HCT116 (cell line): ENCODE measurements at regions not wholly inside any gene's neighbourhood (a gene's known extent, or its start where the extent isn't known, plus 50 kb on each side); places are given as distances from the start of the nearest gene placed in this dataset.

ENCODE experiments used
- ATAC-seq: fragments of 200-7000 bp; cut with Tn5 transposase; 2 replicates; pipeline ENCODE4 v1.9.1; 2020; ENCODE audit warnings: mild to moderate bottlenecking, moderate library complexity
- BruUV-seq: library from RNA; stranded (reverse); fragments of 400-500 nt; replicated peaks from 2 replicates; lab custom pipeline; 2021; lab: Mats Ljungman, UMichigan
- CTCF ChIA-PET: fragments of 300-600 bp; sonication (Branson Sonifier 250); formaldehyde crosslinking; loops from one replicate; lab custom pipeline; 2021; ENCODE audit warnings: antibody characterized with exemption; lab: Charles Lee
- POLR2A ChIA-PET: fragments of 300-600, 350-600 bp; sonication (Branson Sonifier 250); formaldehyde crosslinking; loops from one replicate; lab custom pipeline; 2021; ENCODE audit warnings: antibody characterized with exemption; lab: Charles Lee
- RAD21 ChIA-PET, 2 experiments: fragments of 300-600 bp; sonication (Branson Sonifier 250); formaldehyde crosslinking; loops; one replicate each; lab custom pipeline; 2023; ENCODE audit warnings: low total read pairs in 2 of 2; ENCODE audit not compliant: uncharacterized antibody in 2 of 2, unreplicated experiment in 2 of 2, low non-redundant PET in 1 of 2; lab: Charles Lee
- DNase-seq: peaks from one replicate; pipeline ENCODE4 v3.0.0-alpha.2; 2010; ENCODE audit warnings: low read depth, low spot score
- H2AFZ ChIP-seq: fragments of 200-600 bp; shearing (Covaris generic), sonication (generic); 2 replicates; pipeline ENCODE4 v1.6.1; 2017; ENCODE audit warnings: low read depth, mixed run types, mixed read lengths, antibody characterized with exemption, low read length; ENCODE audit not compliant: poor library complexity, severe bottlenecking
- H3K27ac ChIP-seq: 2 replicates; pipeline ENCODE4 v1.5.1; 2012; ENCODE audit warnings: low read depth, low read length
- H3K27me3 ChIP-seq: fragments of 200-600 bp; sonication (generic); 2 replicates; pipeline ENCODE4 v1.6.1; 2016; ENCODE audit warnings: mixed run types, low read length, mixed read lengths; ENCODE audit not compliant: insufficient read depth
- H3K36me3 ChIP-seq, 2 experiments: fragments of 200-500 bp in 1 of 2; fragments of 200-600 bp in 1 of 2; sonication (Bioruptor generic) in 1 of 2; sonication (generic) in 1 of 2; 2 replicates each; pipeline versions ENCODE4 v1.5.1 to v1.6.1; 2014 to 2016; ENCODE audit warnings: low read length in 2 of 2, inconsistent platforms in 1 of 2, mixed read lengths in 1 of 2, mixed run types in 1 of 2; ENCODE audit not compliant: insufficient read depth in 2 of 2, control insufficient read depth in 1 of 2
- H3K4me1 ChIP-seq, 2 experiments: fragments of 200-600 bp in 1 of 2; sonication (generic) in 1 of 2; 2 replicates each; pipeline versions ENCODE4 v1.5.1 to v1.6.1; 2012 to 2017; ENCODE audit warnings: low read length in 2 of 2, inconsistent platforms in 1 of 2, mild to moderate bottlenecking in 1 of 2, mixed read lengths in 1 of 2, mixed run types in 1 of 2, moderate library complexity in 1 of 2; ENCODE audit not compliant: insufficient read depth in 2 of 2, control insufficient read depth in 1 of 2
- H3K4me2 ChIP-seq: fragments of 200-600 bp; sonication (generic); 2 replicates; pipeline ENCODE4 v1.6.1; 2017; ENCODE audit warnings: mixed run types, low read length, mixed read lengths
- H3K4me3 ChIP-seq, 2 experiments: fragments of 200-600 bp in 1 of 2; sonication (generic) in 1 of 2; replicated peaks in 1 of 2; 2 replicates each; pipeline ENCODE4 v1.5.1; 2011 to 2016; ENCODE audit warnings: low read length in 2 of 2, control low read depth in 1 of 2, low read depth in 1 of 2, mild to moderate bottlenecking in 1 of 2, mixed read lengths in 1 of 2, mixed run types in 1 of 2
- H3K79me2 ChIP-seq: fragments of 200-600 bp; sonication (generic); 2 replicates; pipeline ENCODE4 v1.6.1; 2017; ENCODE audit warnings: mild to moderate bottlenecking, mixed run types, low read length, moderate library complexity, mixed read lengths; ENCODE audit not compliant: insufficient read depth
- H3K9ac ChIP-seq: fragments of 200-600 bp; sonication (generic); 2 replicates; pipeline ENCODE4 v1.6.1; 2016; ENCODE audit warnings: low read length, mixed read lengths
- H3K9me2 ChIP-seq: fragments of 200-600 bp; sonication (generic), shearing (Covaris generic); 2 replicates; pipeline ENCODE4 v1.6.1; 2017; ENCODE audit warnings: mixed run types, mild to moderate bottlenecking, moderate library complexity; ENCODE audit not compliant: insufficient read depth
- H3K9me3 ChIP-seq, 2 experiments: fragments of 200-500 bp in 1 of 2; fragments of 200-600 bp in 1 of 2; sonication (Bioruptor generic) in 1 of 2; sonication (generic) in 1 of 2; 2 replicates each; pipeline ENCODE4 v1.6.1; 2014 to 2017; ENCODE audit warnings: low read length in 2 of 2, mixed read lengths in 2 of 2, inconsistent platforms in 1 of 2, low read depth in 1 of 2, mild to moderate bottlenecking in 1 of 2, mixed run types in 1 of 2, moderate library complexity in 1 of 2; ENCODE audit not compliant: control insufficient read depth in 1 of 2, insufficient read depth in 1 of 2
- H4K20me1 ChIP-seq: fragments of 200-600 bp; sonication (generic), shearing (Covaris generic); 2 replicates; pipeline ENCODE4 v1.6.1; 2017; ENCODE audit warnings: mixed run types, mild to moderate bottlenecking, moderate library complexity; ENCODE audit not compliant: insufficient read depth
- CBX3 ChIP-seq: IDR thresholded peaks from 2 replicates; pipeline ENCODE4 v1.6.1; 2012; ENCODE audit warnings: low read depth
- CEBPB ChIP-seq: IDR thresholded peaks from 2 replicates; pipeline ENCODE4 v1.6.1; 2012; ENCODE audit warnings: low read depth
- CTCF ChIP-seq, 3 experiments: fragments of 200-600 bp in 1 of 3; sonication (generic) in 1 of 3; IDR thresholded peaks in 2 of 3; conservative IDR thresholded peaks in 1 of 3; 2 replicates each; pipeline ENCODE4 v1.5.1; 2012 to 2017; ENCODE audit warnings: low read depth in 2 of 3, low read length in 2 of 3, antibody characterized with exemption in 1 of 3, borderline replicate concordance in 1 of 3, control low read depth in 1 of 3, mild to moderate bottlenecking in 1 of 3, mixed read lengths in 1 of 3, mixed run types in 1 of 3, moderate library complexity in 1 of 3; ENCODE audit not compliant: insufficient read depth in 1 of 3
- EZH2 ChIP-seq: fragments of 200-600 bp; sonication (generic); IDR thresholded peaks from 2 replicates; pipeline ENCODE4 v1.6.1; 2017; ENCODE audit warnings: antibody characterized with exemption, mixed run types
- EZH2phosphoT487 ChIP-seq: fragments of 200-600 bp; IDR thresholded peaks from 2 replicates; pipeline ENCODE4 v1.6.1; 2018; ENCODE audit warnings: antibody characterized with exemption, borderline replicate concordance
- FOSL1 ChIP-seq: IDR thresholded peaks from 2 replicates; pipeline ENCODE4 v1.6.1; 2012; ENCODE audit warnings: low read depth
- JUND ChIP-seq: IDR thresholded peaks from 2 replicates; pipeline ENCODE4 v1.6.1; 2012
- MAX ChIP-seq: IDR thresholded peaks from 2 replicates; pipeline ENCODE4 v1.6.1; 2012
- POLR2A ChIP-seq: IDR thresholded peaks from 2 replicates; pipeline ENCODE4 v1.7.0; 2011; ENCODE audit warnings: borderline replicate concordance; ENCODE audit not compliant: insufficient read depth, insufficient read length; ENCODE audit errors: extremely low read depth
- POLR2AphosphoS5 ChIP-seq: IDR thresholded peaks from 2 replicates; pipeline ENCODE4 v1.6.1; 2011; ENCODE audit warnings: mild to moderate bottlenecking, low read depth, low read length, moderate library complexity
- RAD21 ChIP-seq: IDR thresholded peaks from 2 replicates; pipeline ENCODE4 v1.6.1; 2012; ENCODE audit warnings: low read depth, mild to moderate bottlenecking
- REST ChIP-seq: IDR thresholded peaks from 2 replicates; pipeline ENCODE4 v1.6.1; 2012; ENCODE audit warnings: low read depth
- SIN3A ChIP-seq: IDR thresholded peaks from 2 replicates; pipeline ENCODE4 v1.6.1; 2012; ENCODE audit warnings: low read depth
- SP1 ChIP-seq: IDR thresholded peaks from 2 replicates; pipeline ENCODE4 v1.6.1; 2012; ENCODE audit warnings: low read depth
- SRF ChIP-seq: IDR thresholded peaks from 2 replicates; pipeline ENCODE4 v1.6.1; 2012; ENCODE audit warnings: low read depth
- TCF7L2 ChIP-seq: IDR thresholded peaks from 2 replicates; pipeline ENCODE4 v1.7.0; 2011; ENCODE audit warnings: borderline replicate concordance, inconsistent platforms; ENCODE audit not compliant: insufficient read depth, insufficient read length; ENCODE audit errors: extremely low read depth
- YY1 ChIP-seq: IDR thresholded peaks from 2 replicates; pipeline ENCODE4 v1.6.1; 2011; ENCODE audit warnings: low read length, low read depth, moderate library complexity, mild to moderate bottlenecking; ENCODE audit not compliant: insufficient replicate concordance; ENCODE audit errors: extremely low read depth
- ZFX ChIP-seq: fragments of 450-650 bp; IDR thresholded peaks from 2 replicates; pipeline ENCODE4 v1.6.1; 2017
- ZNF274 ChIP-seq: fragments of 200-500 bp; sonication (Bioruptor generic); IDR thresholded peaks from 2 replicates; pipeline ENCODE4 v1.6.1; 2014; ENCODE audit warnings: mild to moderate bottlenecking, low read depth, low read length, inconsistent platforms
- intact Hi-C: fragments of 100-400 bp; cut with micrococcal nuclease; formaldehyde crosslinking; loops from 2 replicates; pipeline ENCODE4 v1.10.0; 2022
- TF ChIP-seq, protein P1 (sequence below): IDR thresholded peaks from 2 replicates; pipeline ENCODE4 v1.6.1; 2011; ENCODE audit warnings: mild to moderate bottlenecking, low read length, moderate library complexity; ENCODE audit not compliant: insufficient replicate concordance; ENCODE audit errors: extremely low read depth

- Histone ChIP-seq H3K9me3 (peaks cover 6 to 11% of the 10 kb centered on the region in 2 experiments; a peak in 2 of 4 replicates), H4K20me1 (no peaks in the 10 kb centered on the region), H2AFZ (no peak overlapping the region), H3K4me1 (no peaks in the 10 kb centered on the region), H3K36me3 (no peaks in the 10 kb centered on the region), H3K27ac (no peak overlapping the region), H3K9me2 (no peaks in the 10 kb centered on the region), H3K79me2 (no peaks in the 10 kb centered on the region), H3K9ac (no peak overlapping the region), H3K4me2 (no peak overlapping the region), H3K4me3 (no peak overlapping the region), H3K27me3 (no peaks in the 10 kb centered on the region)
- CTCF ChIA-PET = no interaction called here
- RAD21 ChIA-PET = no interaction called here
- intact Hi-C loops = no loop called here
- no TSS peak for BruUV-seq
- no peak for TF ChIP-seq SRF
- TF ChIP-seq ZFX = no peak
- no peak for TF ChIP-seq CTCF (IDR thresholded peaks at IDR 0.05 in 2 of 3, conservative IDR thresholded peaks at IDR 0.05 in 1 of 3; ENCODE audit: borderline replicate concordance in 1 of 3, insufficient read depth in 1 of 3, low read depth in 2 of 3, low read length in 2 of 3)
- TF ChIP-seq REST = no peak
- TF ChIP-seq SP1 = no peak
- TF ChIP-seq JUND = no peak
- no peak for TF ChIP-seq YY1
- TF ChIP-seq, protein P1, sequence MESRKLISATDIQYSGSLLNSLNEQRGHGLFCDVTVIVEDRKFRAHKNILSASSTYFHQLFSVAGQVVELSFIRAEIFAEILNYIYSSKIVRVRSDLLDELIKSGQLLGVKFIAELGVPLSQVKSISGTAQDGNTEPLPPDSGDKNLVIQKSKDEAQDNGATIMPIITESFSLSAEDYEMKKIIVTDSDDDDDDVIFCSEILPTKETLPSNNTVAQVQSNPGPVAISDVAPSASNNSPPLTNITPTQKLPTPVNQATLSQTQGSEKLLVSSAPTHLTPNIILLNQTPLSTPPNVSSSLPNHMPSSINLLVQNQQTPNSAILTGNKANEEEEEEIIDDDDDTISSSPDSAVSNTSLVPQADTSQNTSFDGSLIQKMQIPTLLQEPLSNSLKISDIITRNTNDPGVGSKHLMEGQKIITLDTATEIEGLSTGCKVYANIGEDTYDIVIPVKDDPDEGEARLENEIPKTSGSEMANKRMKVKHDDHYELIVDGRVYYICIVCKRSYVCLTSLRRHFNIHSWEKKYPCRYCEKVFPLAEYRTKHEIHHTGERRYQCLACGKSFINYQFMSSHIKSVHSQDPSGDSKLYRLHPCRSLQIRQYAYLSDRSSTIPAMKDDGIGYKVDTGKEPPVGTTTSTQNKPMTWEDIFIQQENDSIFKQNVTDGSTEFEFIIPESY = no peak
- no peak for TF ChIP-seq RAD21
- no peak for TF ChIP-seq CBX3
- TF ChIP-seq FOSL1 = no peak
- no peak for TF ChIP-seq ZNF274
- TF ChIP-seq TCF7L2 = no peak
- no peak for TF ChIP-seq POLR2A
- no peak for TF ChIP-seq SIN3A
- no peak for TF ChIP-seq CEBPB
- no peak for TF ChIP-seq EZH2phosphoT487
- no peak for TF ChIP-seq MAX
- TF ChIP-seq POLR2AphosphoS5 = no peak
- TF ChIP-seq EZH2 = no peak
- no peak for ATAC-seq
- POLR2A ChIA-PET = no interaction called here
- no peak for DNase-seq
Observed at GRCh38 chr20:55103188-55103587, 627.8 kb downstream of the DOK5 start.
